Activated CD4-positive, alpha-beta T cell treated with anti-CD3 and anti-CD28 coated beads for 48 hours (primary cell): ENCODE measurements at regions not wholly inside any gene's neighbourhood (a gene's known extent, or its start where the extent isn't known, plus 50 kb on each side); places are given as distances from the start of the nearest gene placed in this dataset.
"Not testable (repeated sequence)": the region's sequence is repeated elsewhere in the genome, so short reads cannot be mapped to it uniquely, and the experiment has no call there.

Experiments
- DNase-seq: peaks from one replicate; pipeline ENCODE4 v3.0.0-alpha.2; 2020

DNA sequence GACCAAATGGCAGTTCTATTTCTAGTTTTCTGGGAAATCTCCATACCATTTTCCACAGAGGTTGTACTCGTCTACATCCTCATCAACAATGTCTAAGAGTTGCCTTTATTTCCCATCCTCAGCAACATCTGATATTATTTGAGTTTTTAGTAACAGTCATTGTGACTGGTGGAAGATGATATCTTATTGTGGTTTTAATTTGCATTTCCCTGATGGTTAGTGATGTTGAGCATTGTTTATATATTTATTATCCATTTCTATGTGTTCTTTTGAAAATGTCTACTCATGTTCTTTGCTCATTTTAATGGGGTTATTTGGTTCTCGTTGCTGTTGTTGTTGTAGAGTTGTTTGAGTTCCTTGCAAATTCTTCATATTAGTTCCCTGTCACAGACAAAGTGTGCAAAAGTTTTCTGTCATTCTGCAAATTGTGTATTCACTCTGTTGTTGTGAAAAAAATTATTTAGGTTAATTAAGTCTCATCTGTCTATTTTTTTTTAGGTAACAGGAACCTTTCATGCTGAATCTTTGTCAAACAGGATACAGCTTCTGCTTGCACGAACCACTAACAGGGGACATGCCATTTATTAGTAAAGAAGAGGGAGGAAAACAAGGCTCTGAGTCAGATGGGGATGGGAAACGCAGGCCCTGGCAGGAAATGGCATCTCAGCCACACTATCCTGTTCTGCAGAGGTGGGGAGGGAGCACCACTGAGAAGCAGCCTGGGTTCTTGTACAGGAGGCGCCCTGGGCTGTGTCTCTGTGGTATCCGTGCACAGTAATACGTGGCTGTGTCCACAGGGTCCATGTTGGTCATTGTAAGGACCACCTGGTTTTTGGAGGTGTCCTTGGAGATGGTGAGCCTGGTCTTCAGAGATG, 1196.7 kb downstream of the TMEM121 start:
- not testable (repeated sequence) for DNase-seq

DNA sequence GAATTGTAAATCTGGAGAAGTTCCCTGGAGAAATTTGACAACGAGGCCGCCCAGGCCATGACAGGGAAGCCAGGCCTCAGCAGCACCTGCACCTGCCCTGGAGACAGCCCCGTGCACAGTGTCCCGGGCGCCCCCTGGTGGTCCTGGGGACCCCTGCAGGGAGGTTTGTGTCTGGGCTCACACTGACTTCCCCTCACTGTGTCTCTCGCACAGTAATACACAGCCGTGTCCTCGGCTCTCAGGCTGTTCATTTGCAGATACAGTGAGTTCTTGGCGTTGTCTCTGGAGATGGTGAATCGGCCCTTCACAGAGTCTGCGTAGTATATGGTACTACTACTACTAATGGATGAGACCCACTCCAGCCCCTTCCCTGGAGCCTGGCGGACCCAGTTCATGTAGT, 1201.6 kb downstream of the TMEM121 start:
- DNase-seq, result not testable (repeated sequence)

DNA sequence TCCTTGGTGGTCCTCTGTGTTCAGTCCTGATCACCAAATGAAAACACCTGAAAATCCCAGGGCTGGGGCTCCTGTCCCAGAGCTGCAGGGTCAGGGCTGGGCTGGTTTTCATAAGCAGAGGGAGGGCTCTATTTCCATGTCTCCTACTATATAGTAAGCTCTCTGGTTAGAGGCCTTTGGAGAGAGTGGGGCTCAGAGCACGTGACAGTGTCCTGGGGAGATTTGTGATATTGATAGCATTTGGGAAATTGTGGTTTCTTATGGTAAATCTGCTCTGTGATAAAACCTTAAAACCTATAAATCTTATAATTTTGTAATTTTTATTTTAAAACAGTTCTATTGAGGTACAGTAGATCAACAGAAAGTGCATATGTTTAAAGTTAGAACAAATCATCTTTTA, 1202.2 kb downstream of the TMEM121 start:
- no peak for DNase-seq

DNA sequence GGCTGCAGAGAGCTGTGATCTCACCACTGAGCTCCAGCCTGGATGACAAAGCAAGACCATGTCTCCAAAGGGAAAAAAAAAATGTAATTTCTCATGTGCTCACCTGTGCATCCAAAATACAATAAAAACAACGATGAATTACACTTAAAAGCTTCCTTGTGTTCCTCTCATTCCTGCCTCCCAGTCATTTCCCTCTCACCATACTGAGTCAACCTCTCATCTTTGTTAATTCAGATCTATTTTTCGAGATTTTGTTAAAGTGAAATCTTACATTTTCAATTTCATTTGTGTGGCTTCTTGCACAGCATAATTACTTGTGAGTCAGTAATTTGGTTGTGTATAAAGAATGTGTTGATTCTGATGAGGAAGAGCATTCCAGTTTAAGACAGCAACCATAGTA, 1203.2 kb downstream of the TMEM121 start:
- no peak for DNase-seq

DNA sequence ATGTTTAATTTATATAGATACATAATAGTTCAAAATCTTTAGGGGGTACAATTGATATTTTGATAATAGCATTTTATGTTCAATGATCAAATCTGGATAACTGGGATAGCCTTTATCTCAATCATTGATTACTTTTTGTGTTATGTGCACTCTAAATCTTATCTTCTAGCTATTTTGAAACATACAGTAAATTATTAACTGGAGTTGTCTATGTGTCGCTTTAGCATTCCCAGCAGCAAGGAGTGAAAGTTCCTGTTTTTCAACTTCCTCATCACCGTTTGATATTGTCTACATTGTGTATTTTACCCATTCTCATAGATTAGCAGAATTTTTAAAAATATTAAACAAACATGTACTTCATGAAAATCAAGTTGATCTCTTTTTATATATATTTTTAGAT, 1207.4 kb downstream of the TMEM121 start:
- DNase-seq, result no peak

DNA sequence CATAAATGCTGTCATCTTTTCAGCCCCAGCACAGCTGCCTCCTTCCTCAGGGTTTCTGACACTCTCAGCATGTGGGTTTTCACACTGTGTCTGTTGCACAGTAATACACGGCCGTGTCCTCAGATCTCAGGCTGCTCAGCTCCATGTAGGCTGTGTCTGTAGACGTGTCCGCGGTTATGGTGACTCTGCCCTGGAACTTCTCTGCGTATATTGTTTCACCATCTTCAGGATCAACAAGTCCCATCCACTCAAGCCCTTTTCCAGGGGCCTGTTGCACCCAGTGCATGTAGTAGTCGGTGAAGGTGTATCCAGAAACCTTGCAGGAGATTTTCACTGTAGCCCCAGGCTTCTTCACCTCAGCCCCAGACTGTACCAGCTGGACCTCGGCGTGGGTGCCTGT, 1210.6 kb downstream of the TMEM121 start:
- DNase-seq, result no peak

DNA sequence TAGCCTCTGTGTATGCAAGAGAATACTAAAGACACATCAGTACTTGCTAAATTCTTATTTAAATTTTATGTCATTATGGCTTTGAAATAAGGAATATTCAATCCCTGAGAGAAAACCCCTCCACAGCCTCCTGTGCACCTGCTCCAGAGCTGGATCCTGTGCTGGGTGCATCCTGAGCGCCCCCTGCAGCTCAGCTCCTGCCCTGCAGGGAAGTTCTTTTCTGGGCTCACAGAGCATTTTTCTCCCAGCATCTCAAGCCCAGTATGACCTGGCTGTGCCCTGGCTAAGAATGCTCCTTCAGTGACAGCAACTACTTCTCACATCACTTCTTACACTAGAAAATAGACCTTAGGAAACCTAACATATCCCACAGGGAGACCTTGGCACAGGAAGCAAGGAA, 1211.7 kb downstream of the TMEM121 start:
- no peak for DNase-seq

DNA sequence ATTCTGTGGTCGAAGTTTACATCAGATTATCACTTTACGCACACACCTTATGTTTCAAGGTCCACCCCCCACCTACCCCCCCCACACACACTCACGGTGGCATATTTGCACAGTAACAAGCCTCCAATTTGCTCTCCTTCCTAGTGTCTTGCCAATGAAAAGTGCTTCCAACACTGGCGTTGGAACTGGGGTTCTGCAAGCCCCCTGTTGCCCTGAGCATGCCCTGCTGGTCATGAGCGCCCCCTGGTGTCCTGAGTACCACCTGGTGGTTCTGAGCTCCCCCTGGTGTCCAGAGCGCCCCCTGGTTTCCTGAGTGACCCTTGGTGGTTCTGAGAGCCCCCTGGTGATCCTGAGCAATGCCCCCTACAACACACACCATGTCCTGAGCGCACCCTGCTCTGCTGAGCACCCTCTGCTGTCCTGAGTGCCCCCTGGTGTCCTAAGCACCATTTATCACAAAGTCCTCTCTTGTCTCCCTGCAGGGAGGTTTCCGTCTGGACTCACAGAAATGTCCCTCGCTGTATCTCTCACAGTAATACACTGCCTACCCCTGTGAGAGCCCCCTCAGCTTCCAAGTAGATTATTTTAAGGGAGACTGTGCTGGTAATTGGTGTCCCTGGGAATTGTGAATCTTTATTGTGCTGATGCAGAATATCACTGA, 1212.3 kb downstream of the TMEM121 start:
- not testable (repeated sequence) for DNase-seq

DNA sequence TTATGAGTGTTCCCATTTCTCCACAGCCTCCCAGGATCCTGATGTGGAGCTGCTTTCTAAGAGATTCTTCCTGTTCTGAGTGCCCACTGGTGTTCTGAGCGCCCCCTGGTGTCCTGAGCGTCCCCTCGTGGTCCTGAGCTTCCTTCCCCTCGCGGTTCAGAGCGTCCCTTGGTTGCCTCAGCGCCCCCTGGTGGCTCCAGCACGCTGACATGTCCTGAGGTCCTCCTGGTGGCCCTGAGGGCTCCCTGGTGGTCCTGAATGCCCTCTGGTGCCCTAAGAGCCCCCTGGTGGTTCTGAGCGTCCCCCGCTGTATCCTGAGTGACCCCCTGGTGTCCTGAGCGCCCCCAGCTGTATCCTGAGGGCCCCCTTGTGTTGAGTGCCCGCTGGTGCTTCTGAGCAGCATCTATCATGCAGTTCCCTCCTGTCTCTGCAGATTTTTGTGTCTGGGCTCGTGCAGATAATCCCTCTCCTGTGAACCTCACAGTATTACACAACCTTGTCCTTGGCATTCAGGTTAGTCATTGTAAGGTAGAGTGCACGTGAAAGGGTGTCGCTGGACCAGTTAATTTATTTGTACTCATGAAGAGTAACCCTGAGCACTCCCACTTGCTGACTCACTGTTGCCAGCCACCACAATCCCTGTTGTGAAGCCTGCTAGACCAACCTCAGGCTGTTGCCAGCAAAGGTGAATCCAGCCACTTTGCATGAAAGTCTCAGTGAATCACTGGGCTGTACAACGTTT, 1214.9 kb downstream of the TMEM121 start:
- peak; percentile 23 for DNase-seq

DNA sequence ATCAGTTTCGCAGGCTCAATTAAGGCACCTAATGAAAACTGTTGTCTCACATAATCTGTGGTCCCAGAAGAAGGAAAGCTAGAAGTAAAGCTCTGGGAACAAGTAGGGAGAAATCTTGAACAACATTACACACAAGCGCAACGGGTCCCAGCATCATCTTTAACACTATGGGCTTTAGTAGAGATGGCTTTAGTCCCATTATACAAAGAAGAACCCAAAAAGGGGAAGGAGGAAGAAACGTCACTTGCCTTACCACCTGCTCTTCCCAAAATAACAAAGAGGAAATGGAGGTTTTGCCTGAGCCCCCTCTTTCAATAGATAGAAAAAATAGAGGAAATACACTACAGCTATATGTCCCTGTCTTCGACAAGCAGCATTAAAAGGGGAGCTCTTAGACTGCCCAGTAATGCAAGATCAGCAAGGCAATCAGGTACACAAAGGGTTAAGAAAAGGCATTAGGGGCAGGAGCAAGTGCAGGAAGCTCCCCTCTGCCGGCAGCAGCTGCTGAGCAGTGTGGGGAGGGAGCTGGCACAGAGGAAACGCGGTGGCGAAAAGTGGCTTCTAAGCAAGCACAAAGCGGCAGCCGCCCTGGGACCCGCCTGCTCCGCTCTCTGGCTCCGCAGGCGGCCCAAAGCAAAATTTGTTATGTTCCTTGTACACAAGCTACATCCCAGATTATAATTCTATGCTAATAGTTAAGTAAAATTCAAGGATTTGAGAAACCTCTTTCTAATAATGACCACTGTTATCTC, 1218.8 kb downstream of the TMEM121 start:
- DNase-seq, result peak; percentile 17

DNA sequence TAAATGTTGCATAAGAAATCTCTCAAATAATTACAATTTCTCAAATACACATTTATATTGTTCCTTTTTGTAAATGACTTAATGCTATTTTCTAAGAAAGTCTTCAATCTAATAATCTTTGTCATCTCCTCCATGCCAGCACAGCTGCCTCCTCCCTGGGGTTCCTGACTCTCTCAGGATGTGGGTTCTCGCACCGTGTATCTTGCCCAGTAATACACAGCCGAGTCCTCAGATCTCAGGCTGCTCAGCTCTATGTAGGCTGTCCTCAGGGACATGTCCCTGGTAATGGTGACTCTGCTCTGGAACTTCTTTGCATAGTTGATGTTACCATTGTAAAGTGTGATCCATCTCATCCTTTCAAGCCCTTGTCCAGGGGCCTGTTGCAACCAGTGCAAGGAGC, 1223.7 kb downstream of the TMEM121 start:
- not testable (repeated sequence) for DNase-seq

DNA sequence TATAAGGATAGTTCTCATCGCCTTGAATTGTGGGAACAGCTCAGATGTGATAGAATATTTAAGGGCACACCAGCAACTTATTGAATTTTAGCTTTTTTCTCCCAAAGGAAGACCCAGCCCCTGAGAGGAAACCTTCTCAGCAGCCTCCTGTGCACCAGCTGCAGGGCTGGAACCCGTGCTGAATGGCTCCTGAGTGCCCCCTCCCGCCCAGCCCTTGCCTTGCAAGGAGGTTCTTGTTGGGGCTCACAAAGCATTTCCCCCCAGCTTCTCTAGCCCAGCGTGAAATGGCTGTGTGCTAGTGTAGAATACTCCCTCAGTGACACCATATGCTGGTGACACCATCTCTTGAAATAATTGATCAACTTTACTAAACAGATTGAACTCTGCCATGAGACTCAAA, 1227.4 kb downstream of the TMEM121 start:
- not testable (repeated sequence) for DNase-seq

DNA sequence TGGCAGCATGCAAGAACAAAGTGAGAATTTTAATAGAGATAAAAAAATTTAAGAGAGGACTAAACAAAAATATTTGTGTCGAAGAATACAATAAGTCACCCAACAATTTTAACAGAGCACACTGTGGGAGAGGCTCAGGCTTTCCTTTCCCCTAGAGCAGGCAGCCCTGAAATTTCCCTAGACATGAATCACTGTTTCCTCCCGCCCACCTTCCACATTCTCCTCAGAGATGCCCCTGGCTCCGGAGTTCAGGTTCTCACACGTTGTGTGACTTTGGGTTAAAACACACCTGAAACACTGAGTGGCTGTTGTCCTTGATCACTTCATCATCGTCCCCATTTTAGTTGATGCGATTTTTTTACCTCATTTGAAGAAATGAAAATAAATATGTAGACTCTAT, 1231.1 kb downstream of the TMEM121 start:
- DNase-seq, result not testable (repeated sequence)

DNA sequence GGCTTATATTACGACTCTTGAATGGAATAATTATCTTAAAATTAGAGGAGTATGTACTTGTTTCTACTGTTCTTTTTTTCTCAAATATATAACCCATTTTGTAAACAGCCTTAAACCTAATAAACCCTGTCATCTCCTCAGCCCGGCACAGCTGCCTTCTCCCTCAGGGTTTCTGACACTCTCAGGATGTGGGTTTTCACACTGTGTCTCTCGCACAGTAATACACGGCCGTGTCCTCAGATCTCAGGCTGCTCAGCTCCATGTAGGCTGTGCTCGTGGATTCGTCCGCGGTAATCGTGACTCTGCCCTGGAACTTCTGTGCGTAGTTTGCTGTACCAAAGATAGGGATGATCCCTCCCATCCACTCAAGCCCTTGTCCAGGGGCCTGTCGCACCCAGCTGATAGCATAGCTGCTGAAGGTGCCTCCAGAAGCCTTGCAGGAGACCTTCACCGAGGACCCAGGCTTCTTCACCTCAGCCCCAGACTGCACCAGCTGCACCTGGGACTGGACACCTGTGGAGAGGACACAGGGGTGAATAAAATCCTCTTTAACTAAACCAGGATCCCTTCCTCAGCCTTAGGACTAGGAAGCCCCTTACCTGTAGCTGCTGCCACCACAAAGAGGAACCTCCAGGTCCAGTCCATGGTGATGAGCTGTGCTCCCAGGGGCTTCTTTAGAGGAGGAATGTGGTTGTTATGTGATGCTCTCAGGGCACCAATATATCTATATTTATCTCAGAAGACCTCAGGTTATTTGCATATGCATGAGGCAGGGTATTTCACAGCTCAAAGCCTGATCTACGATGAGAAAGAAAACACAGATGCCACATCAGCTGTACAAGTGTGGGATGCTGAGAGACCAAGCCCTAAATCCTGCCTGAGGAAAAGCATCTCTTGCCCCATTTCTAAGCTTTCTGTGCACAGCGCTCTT, 1235.8 kb downstream of the TMEM121 start:
- not testable (repeated sequence) for DNase-seq

DNA sequence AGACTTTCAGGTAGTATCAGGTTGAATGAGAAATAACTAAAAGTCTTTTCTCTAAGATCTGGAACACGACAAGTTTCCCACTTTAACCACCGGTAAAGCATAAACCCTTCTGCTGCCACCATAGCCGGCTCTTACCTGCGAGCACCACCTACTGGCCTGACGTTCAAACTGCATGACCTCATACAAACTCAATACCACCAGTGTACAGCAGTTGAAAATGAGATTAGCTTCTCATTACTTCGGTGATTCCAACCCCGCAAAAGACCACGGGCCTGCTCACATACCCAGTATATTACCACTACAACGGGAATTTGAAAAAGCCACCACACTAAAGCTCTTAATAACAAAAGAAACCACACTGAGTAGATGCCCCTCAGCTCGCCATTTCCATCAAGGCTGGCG, 1238.6 kb downstream of the TMEM121 start:
- peak; percentile 30 for DNase-seq

DNA sequence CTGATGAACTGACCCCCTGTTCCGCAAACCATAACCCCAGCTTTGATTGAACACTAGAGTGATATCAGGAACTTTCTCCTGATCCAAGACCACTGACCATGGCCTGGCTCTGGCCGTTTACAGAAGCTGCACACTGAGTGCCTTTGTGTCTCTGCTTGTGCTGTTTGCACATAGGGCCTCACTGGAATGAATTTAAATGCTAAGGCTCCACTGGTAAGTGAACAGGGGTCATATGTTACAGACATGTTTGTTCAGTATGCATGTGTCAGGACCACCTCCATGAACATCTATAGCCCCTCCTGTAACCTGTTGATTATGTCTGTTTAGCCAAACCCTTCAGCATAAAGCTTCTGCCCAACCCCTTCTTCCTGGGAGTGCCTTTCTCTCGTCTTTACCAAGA, 1239.8 kb downstream of the TMEM121 start:
- DNase-seq, result no peak

DNA sequence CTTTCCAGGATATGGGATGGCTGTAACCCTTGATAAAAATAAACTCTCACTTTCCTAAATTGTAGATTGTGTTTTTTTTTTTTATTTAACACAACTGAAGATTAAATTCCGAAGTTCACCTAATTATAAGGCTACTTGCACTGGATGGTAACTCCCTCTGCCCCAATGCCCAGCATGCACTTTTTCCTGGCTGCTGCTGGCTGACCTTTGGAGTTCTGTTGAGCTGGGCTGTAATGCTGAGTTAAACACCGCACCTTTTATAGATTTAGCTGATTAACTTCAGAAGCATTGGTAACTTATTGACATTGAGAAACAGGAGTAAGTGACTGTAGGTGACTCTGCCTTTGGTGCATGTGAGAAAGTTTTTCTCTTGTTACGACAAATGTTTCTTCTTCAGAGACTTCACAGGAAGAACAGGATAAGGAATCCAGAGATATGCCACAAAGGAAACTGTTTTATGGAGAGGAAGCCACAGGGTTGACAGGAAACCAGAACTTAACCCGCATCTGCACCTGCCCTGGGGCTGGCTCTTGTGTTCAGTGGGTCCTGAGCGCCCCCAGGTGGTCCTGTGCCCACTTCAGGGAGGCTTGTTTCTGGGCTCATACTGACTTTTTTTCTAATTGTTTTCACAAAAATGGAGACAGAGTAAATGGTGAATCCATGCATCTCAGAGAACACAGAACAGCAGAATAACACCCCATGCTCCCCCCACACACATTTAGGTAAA, 1240.3 kb downstream of the TMEM121 start:
- DNase-seq, result peak; percentile 64

DNA sequence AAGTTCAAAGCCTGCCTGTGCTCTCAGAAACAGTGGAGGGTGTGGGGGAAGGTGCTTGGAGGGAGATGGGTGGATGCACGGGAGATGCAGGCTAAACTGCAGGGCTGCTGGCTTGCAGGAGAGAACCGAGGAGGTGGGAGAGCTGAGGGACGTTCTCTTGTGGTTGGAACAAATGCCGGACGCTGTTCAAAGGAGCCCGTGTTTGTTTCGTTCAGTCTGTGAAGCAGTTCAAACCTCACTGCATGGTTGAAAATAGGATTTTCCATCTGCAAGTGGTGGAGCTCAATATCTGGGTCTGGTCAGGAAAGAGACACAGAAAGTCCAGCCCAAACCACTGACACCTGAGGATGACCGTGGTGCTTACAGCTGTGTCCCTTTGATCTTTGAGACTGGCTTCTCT, 1241.8 kb downstream of the TMEM121 start:
- not testable (repeated sequence) for DNase-seq

DNA sequence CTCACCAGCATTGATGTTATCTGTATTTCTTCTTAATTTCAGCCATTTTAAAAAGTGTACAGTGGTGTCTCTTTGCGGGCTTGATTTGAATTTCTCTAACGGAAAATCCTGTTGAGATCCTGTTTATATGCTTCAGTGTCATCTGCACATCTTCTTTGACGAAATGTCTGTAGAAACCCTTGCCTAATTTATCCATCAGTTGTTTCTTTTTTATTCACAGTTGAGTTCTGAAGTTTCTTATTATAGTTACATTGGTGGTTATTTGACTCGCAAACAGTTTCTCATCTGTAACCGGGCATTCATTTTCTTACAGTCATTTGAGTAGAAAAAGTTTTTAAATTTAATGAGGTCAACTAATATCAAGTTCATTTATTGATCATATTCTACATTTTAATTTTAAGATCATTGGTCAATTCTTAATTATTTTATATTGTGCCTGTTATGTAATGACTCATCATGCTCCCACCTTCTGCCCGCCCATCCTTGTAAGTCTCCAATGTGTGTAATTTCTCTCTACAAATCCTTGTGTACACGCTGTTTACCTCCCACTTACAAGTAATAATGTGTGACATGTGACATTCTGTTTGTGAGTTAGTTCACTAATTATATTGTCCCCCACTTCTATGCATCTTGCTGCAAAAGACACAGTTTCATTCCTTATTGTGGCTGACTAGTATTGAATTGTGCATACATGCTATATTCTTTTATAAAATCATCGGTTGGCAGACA, 1242.8 kb downstream of the TMEM121 start:
- DNase-seq, result not testable (repeated sequence)

DNA sequence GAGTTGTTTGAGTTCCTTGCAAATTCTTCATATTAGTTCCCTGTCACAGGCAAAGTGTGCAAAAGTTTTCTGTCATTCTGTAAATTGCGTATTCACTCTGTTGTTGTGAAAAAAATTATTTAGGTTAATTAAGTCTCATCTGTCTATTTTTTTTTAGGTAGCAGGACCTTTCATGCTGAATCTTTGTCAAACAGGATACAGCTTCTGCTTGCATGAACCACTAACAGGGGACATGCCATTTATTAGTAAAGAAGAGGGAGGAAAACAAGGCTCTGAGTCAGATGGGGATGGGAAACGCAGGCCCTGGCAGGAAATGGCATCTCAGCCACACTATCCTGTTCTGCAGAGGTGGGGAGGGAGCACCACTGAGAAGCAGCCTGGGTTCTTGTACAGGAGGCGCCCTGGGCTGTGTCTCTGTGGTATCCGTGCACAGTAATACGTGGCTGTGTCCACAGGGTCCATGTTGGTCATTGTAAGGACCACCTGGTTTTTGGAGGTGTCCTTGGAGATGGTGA, 1243.8 kb downstream of the TMEM121 start:
- not testable (repeated sequence) for DNase-seq
